ENCODE measurements at regions not wholly inside any gene's neighbourhood (a gene's known extent, or its start where the extent isn't known, plus 50 kb on each side); places are given as distances from the start of the nearest gene placed in this dataset.

- TF ChIP-seq CTCF (IDR thresholded peaks at IDR 0.05): no peak
- H3K4me3 ChIP-seq: no peak overlapping the region
- H3K9me3 ChIP-seq: no peaks in the 10 kb centered on the region
- H3K27ac ChIP-seq: no peak overlapping the region
- H3K36me3 ChIP-seq: no peaks in the 10 kb centered on the region
- H3K4me1 ChIP-seq: no peaks in the 10 kb centered on the region
- no peak for ATAC-seq
- intact Hi-C loops (cut with DNase I): no loop called here
- H3K27me3 ChIP-seq: peaks cover 33% of the 10 kb centered on the region
- no peak for DNase-seq
Observed at GRCh38 chr20:56828402-56828801, 199.3 kb downstream of the TFAP2C start.

GRCh38 chr20:56829788-56830385 lies 200.8 kb downstream of the TFAP2C start:
- ATAC-seq (no peak), DNase-seq (no peak)
- no peak for TF ChIP-seq CTCF (IDR thresholded peaks at IDR 0.05)
- intact Hi-C loops (cut with DNase I): no loop called here
- Histone ChIP-seq H3K4me3 (no peak overlapping the region), H3K4me1 (no peaks in the 10 kb centered on the region), H3K27ac (no peak overlapping the region), H3K9me3 (no peaks in the 10 kb centered on the region), H3K27me3 (peaks cover 33% of the 10 kb centered on the region), H3K36me3 (no peaks in the 10 kb centered on the region)

GRCh38 chr20:56831795-56832194 lies 202.7 kb downstream of the TFAP2C start:
- Histone ChIP-seq H3K9me3 (no peaks in the 10 kb centered on the region), H3K27me3 (peaks cover 33% of the 10 kb centered on the region), H3K4me3 (no peak overlapping the region), H3K36me3 (no peaks in the 10 kb centered on the region), H3K4me1 (no peaks in the 10 kb centered on the region), H3K27ac (no peak overlapping the region)
- intact Hi-C loops (cut with DNase I): no loop called here
- TF ChIP-seq CTCF (IDR thresholded peaks at IDR 0.05): no peak
- no peak for ATAC-seq
- DNase-seq: no peak

GRCh38 chr20:56833427-56833826 lies 204.3 kb downstream of the TFAP2C start:
- ATAC-seq: no peak
- Histone ChIP-seq H3K4me3 (no peak overlapping the region), H3K9me3 (no peaks in the 10 kb centered on the region), H3K4me1 (no peaks in the 10 kb centered on the region), H3K27me3 (peaks cover 33% of the 10 kb centered on the region), H3K27ac (no peak overlapping the region), H3K36me3 (no peaks in the 10 kb centered on the region)
- TF ChIP-seq CTCF (IDR thresholded peaks at IDR 0.05): no peak
- intact Hi-C loops (cut with DNase I): no loop called here
- no peak for DNase-seq

- ATAC-seq (no peak), DNase-seq (no peak)
- H3K9me3 ChIP-seq: no peaks in the 10 kb centered on the region
- peaks cover 12% of the 10 kb centered on the region for H3K27me3 ChIP-seq
- intact Hi-C loops (cut with DNase I): no loop called here
- no peak overlapping the region for H3K27ac ChIP-seq
- TF ChIP-seq CTCF (IDR thresholded peaks at IDR 0.05): no peak
- no peaks in the 10 kb centered on the region for H3K36me3 ChIP-seq
- no peak overlapping the region for H3K4me3 ChIP-seq
- H3K4me1 ChIP-seq: no peaks in the 10 kb centered on the region
Observed at GRCh38 chr20:56835829-56836550, 206.9 kb downstream of the TFAP2C start.

Data from upper lobe of right lung (tissue), 1 donor.